WERI-Rb-1 (cell line): ENCODE measurements at regions not wholly inside any gene's neighbourhood (a gene's known extent, or its start where the extent isn't known, plus 50 kb on each side); places are given as distances from the start of the nearest gene placed in this dataset.

Experiments
- DNase-seq: peaks from one replicate; pipeline ENCODE4 v3.0.0-alpha.2; 2020
- H3K27ac ChIP-seq: fragments of 250-450 bp; sonication (Bioruptor Pico); 2 replicates; pipeline ENCODE4 v1.5.1; 2020; ENCODE audit warnings: mild to moderate bottlenecking, moderate library complexity
- H3K27me3 ChIP-seq: fragments of 250-450 bp; sonication (Bioruptor Pico); 2 replicates; pipeline ENCODE4 v1.5.1; 2021; ENCODE audit warnings: mild to moderate bottlenecking, low read depth, moderate library complexity; ENCODE audit not compliant: insufficient read depth, severe bottlenecking
- H3K36me3 ChIP-seq: fragments of 250-450 bp; sonication (Bioruptor Pico); 2 replicates; pipeline ENCODE4 v1.5.1; 2020; ENCODE audit warnings: mild to moderate bottlenecking, moderate library complexity
- H3K4me3 ChIP-seq: 2 replicates; pipeline ENCODE4 v1.5.1; 2011; ENCODE audit warnings: low read depth, mild to moderate bottlenecking, control low read depth, low read length
- H3K9me3 ChIP-seq: fragments of 250-450 bp; sonication (Bioruptor Pico); 2 replicates; pipeline ENCODE4 v1.5.1; 2021; ENCODE audit warnings: mild to moderate bottlenecking, moderate library complexity; ENCODE audit not compliant: severe bottlenecking
- TF ChIP-seq, protein P1 (sequence below): IDR thresholded peaks from 2 replicates; pipeline ENCODE4 v1.5.1; 2011; ENCODE audit warnings: low read depth, mild to moderate bottlenecking, control low read depth, inconsistent platforms, low read length

DNA sequence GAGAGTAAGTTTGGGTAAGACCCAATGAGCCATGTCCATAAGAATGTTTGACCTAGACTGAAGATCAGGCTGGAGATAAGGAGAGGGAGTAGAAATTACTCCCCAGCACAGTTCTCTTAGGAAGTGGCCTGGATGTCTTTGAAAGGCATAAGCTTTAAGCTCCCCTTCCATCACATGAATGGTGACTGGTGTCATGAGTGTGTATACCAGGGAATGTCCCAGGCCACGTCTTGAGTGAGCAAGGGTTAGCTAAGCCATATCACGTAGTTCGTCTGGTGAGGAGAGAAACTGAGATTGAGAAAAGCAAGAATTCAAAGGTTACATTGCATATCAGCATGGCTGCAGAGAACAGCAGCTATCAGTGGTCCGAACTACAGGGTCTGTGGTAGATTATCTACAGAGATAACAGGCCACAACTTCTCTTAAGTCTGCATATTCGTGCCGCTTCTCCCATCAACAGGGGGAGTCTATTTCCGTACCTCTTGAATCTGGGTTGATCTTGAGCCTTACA lies 60.1 kb upstream of the BMP2 start:
- TF ChIP-seq, protein P1, sequence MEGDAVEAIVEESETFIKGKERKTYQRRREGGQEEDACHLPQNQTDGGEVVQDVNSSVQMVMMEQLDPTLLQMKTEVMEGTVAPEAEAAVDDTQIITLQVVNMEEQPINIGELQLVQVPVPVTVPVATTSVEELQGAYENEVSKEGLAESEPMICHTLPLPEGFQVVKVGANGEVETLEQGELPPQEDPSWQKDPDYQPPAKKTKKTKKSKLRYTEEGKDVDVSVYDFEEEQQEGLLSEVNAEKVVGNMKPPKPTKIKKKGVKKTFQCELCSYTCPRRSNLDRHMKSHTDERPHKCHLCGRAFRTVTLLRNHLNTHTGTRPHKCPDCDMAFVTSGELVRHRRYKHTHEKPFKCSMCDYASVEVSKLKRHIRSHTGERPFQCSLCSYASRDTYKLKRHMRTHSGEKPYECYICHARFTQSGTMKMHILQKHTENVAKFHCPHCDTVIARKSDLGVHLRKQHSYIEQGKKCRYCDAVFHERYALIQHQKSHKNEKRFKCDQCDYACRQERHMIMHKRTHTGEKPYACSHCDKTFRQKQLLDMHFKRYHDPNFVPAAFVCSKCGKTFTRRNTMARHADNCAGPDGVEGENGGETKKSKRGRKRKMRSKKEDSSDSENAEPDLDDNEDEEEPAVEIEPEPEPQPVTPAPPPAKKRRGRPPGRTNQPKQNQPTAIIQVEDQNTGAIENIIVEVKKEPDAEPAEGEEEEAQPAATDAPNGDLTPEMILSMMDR = no peak
- no peak overlapping the region for H3K27ac ChIP-seq
- no peaks in the 10 kb centered on the region for H3K9me3 ChIP-seq
- no peak for DNase-seq
- no peak overlapping the region for H3K4me3 ChIP-seq
- H3K36me3 ChIP-seq = no peaks in the 10 kb centered on the region
- H3K27me3 ChIP-seq = peaks cover 34% of the 10 kb centered on the region

DNA sequence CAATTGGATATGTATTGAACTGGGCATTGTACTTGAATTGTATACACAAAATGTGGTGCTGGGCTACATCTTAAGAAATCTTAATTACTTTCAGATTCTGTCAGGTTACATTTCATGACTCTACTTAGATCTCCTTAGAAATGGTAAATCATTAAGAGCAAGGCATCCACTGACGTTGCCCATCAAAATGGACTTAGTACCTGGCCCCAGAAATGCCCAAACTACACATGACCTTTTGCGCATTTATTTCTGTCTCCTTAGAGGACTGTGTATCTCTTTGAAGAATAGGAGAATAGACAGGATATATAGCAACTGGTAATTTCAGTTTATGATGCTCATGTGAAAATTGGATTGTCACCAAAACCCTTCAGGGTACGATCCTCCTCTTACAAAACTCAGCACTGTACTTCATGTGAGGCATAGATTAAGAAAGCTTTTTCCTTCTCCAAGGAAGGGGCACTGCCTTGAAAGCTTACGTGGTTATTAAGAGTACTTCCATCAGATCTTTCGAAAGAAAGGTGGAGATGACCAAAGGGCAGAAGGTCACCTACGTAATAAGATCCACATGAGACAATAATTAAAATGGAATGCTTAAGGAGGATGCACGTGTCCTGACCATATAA lies 61.4 kb upstream of the BMP2 start:
- H3K27me3 ChIP-seq = peaks cover 30% of the 10 kb centered on the region
- H3K27ac ChIP-seq = no peak overlapping the region
- no peaks in the 10 kb centered on the region for H3K9me3 ChIP-seq
- H3K4me3 ChIP-seq = no peak overlapping the region
- DNase-seq = no peak
- no peaks in the 10 kb centered on the region for H3K36me3 ChIP-seq
- TF ChIP-seq, protein P1 = no peak

- Histone ChIP-seq H3K27me3 (peaks cover 38% of the 10 kb centered on the region), H3K27ac (no peak overlapping the region), H3K4me3 (no peak overlapping the region), H3K9me3 (no peaks in the 10 kb centered on the region), H3K36me3 (no peaks in the 10 kb centered on the region)
- no peak for DNase-seq
- TF ChIP-seq, protein P1 = no peak
Observed at GRCh38 chr20:6705106-6705766, 62.2 kb upstream of the BMP2 start.

DNA sequence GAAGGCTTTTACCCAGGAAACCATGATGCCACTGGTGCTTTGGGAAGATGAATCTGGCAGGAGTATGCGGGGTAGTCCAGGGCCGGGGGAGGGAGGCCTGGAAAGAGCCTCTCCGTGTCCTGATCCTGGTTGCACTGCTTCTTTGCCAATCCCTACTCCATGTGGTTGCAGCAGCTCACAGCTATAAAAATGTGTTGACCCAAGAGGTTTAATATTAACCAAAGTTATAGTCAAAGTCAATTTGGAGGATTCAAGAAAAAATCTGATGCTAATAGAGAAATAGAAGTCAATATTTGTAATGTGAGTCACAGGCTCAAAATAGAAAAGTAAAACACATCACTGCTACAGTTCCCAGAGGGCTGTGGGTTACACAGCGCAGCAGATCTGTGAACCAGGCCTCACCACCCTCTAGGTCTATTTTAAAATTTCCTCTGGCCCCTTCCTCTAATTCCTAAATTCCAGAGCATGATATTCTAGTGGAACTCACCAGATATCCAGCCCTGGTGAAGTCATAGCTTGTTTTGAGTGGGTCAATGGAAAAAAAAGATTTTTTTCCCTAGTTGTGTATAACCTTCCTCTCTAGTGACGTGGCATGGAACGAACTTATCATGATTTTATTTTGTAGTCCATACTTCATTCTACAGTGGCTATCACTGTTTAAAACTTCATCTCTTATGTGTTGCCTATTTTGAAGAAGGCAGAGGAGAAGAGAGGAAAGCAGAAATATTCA lies 63.2 kb upstream of the BMP2 start:
- H3K27me3 ChIP-seq = peaks cover 35% of the 10 kb centered on the region
- DNase-seq = no peak
- H3K27ac ChIP-seq = no peak overlapping the region
- no peaks in the 10 kb centered on the region for H3K9me3 ChIP-seq
- no peak overlapping the region for H3K4me3 ChIP-seq
- TF ChIP-seq, protein P1 = no peak
- H3K36me3 ChIP-seq = no peaks in the 10 kb centered on the region

- no peaks in the 10 kb centered on the region for H3K36me3 ChIP-seq
- H3K9me3 ChIP-seq = no peaks in the 10 kb centered on the region
- TF ChIP-seq, protein P1 = no peak
- H3K4me3 ChIP-seq = no peak overlapping the region
- DNase-seq = no peak
- H3K27me3 ChIP-seq = peaks cover 37% of the 10 kb centered on the region
- H3K27ac ChIP-seq = no peak overlapping the region
Observed at GRCh38 chr20:6703656-6704055, 63.8 kb upstream of the BMP2 start.
